Mesendoderm (in vitro differentiated cells): ENCODE measurements at regions not wholly inside any gene's neighbourhood (a gene's known extent, or its start where the extent isn't known, plus 50 kb on each side); places are given as distances from the start of the nearest gene placed in this dataset.

Experiments used
- DNase-seq: peaks from one replicate; pipeline ENCODE4 v3.0.0; 2013
- H2AK5ac ChIP-seq: 2 replicates; pipeline ENCODE4 v1.6.1; 2013; ENCODE audit warnings: low read length, inconsistent platforms
- H2BK120ac ChIP-seq: 2 replicates; pipeline ENCODE4 v1.6.1; 2013; ENCODE audit warnings: low read depth, mild to moderate bottlenecking, low read length, moderate library complexity, mixed read lengths
- H2BK15ac ChIP-seq: replicated peaks from 2 replicates; pipeline ENCODE4 v1.6.1; 2013; ENCODE audit warnings: low read depth, mild to moderate bottlenecking, moderate library complexity
- H2BK5ac ChIP-seq: 2 replicates; pipeline ENCODE4 v1.6.1; 2013; ENCODE audit warnings: low read length, inconsistent platforms
- H3K18ac ChIP-seq: 2 replicates; pipeline ENCODE4 v1.6.1; 2013; ENCODE audit warnings: mild to moderate bottlenecking, low read length, mixed read lengths
- H3K23ac ChIP-seq: one replicate; pipeline ENCODE4 v1.6.1; 2013; ENCODE audit warnings: low read length
- H3K27ac ChIP-seq: 2 replicates; pipeline ENCODE4 v1.5.1; 2013; ENCODE audit warnings: low read depth, mild to moderate bottlenecking, inconsistent platforms, low read length, moderate library complexity
- H3K27me3 ChIP-seq: 2 replicates; pipeline ENCODE4 v1.6.1; 2013; ENCODE audit warnings: low read length, control low read depth, mild to moderate bottlenecking, inconsistent platforms; ENCODE audit not compliant: insufficient read depth, poor library complexity
- H3K36me3 ChIP-seq: 2 replicates; pipeline ENCODE4 v1.6.1; 2013; ENCODE audit warnings: low read length, inconsistent platforms; ENCODE audit not compliant: control insufficient read depth, insufficient read depth
- H3K4ac ChIP-seq: one replicate; pipeline ENCODE4 v1.6.1; 2013; ENCODE audit warnings: low read depth, mild to moderate bottlenecking, low read length, moderate library complexity
- H3K4me1 ChIP-seq: 2 replicates; pipeline ENCODE4 v1.6.1; 2013; ENCODE audit warnings: low read depth, low read length, inconsistent platforms; ENCODE audit not compliant: control insufficient read depth
- H3K4me2 ChIP-seq: 2 replicates; pipeline ENCODE4 v1.6.1; 2013; ENCODE audit warnings: low read length
- H3K4me3 ChIP-seq: 2 replicates; pipeline ENCODE4 v1.5.1; 2013; ENCODE audit warnings: mild to moderate bottlenecking, low read length
- H3K56ac ChIP-seq: one replicate; pipeline ENCODE4 v1.6.1; 2013; ENCODE audit warnings: low read length
- H3K79me1 ChIP-seq: 2 replicates; pipeline ENCODE4 v1.6.1; 2013; ENCODE audit warnings: low read length, inconsistent platforms
- H3K79me2 ChIP-seq: 2 replicates; pipeline ENCODE4 v1.6.1; 2013; ENCODE audit warnings: mild to moderate bottlenecking, low read length; ENCODE audit not compliant: control insufficient read depth, insufficient read depth
- H3K9ac ChIP-seq: 2 replicates; pipeline ENCODE4 v1.6.1; 2013; ENCODE audit warnings: low read length, inconsistent platforms
- H4K5ac ChIP-seq: one replicate; pipeline ENCODE4 v1.6.1; 2013; ENCODE audit warnings: low read length
- H4K8ac ChIP-seq: one replicate; pipeline ENCODE4 v1.6.1; 2013; ENCODE audit warnings: low read depth, mild to moderate bottlenecking, control low read depth, low read length, moderate library complexity
- WGBS: extraction: QIAGEN DNeasy Blood & Tissue Kit; methylation state at CpG from one replicate; pipeline ENCODE4 v1.1.7; 2013; ENCODE audit warnings: low lambda C conversion rate, missing lambda C conversion rate; ENCODE audit not compliant: insufficient coverage; ENCODE audit errors: extremely low coverage; 5-methylcytosine and 5-hydroxymethylcytosine counted together

- Histone ChIP-seq H3K4me1 (no peaks in the 10 kb centered on the region), H3K56ac (no peak overlapping the region), H3K27ac (no peak overlapping the region), H2AK5ac (peak overlapping the region; percentile 27), H2BK15ac (no peak overlapping the region), H3K4me3 (no peak overlapping the region), H3K4me2 (no peak overlapping the region), H3K79me2 (no peaks in the 10 kb centered on the region), H3K23ac (no peak overlapping the region), H3K36me3 (no peaks in the 10 kb centered on the region), H4K8ac (no peak overlapping the region), H3K9ac (no peak overlapping the region), H2BK120ac (no peak overlapping the region), H3K18ac (no peak overlapping the region), H2BK5ac (no peak overlapping the region), H3K27me3 (no peaks in the 10 kb centered on the region), H3K79me1 (no peaks in the 10 kb centered on the region), H3K4ac (no peak overlapping the region), H4K5ac (no peak overlapping the region)
- no peak for DNase-seq
- WGBS, result no CpG with 5 or more reads among the region's 4 CpGs
Measured at GRCh38 chr14:101226265-101226602, 322.7 kb upstream of the RTL1 start.

GRCh38 chr14:101226603-101227425 is 323.3 kb upstream of the RTL1 start:
- Histone ChIP-seq H4K8ac (no peak overlapping the region), H2AK5ac (peak overlapping the region; percentile 27), H3K27ac (no peak overlapping the region), H3K9ac (no peak overlapping the region), H2BK15ac (no peak overlapping the region), H3K27me3 (no peaks in the 10 kb centered on the region), H3K4ac (no peak overlapping the region), H3K36me3 (no peaks in the 10 kb centered on the region), H3K18ac (no peak overlapping the region), H3K4me1 (no peaks in the 10 kb centered on the region), H3K79me2 (no peaks in the 10 kb centered on the region), H3K56ac (peak overlapping the region; percentile 19), H2BK120ac (no peak overlapping the region), H3K79me1 (no peaks in the 10 kb centered on the region), H3K4me3 (no peak overlapping the region), H2BK5ac (no peak overlapping the region), H4K5ac (no peak overlapping the region), H3K4me2 (no peak overlapping the region), H3K23ac (no peak overlapping the region)
- no peak for DNase-seq
- no CpG with 5 or more reads among the region's 27 CpGs for WGBS

- no peaks in the 10 kb centered on the region for H3K79me1 ChIP-seq
- no peak overlapping the region for H3K4me2 ChIP-seq
- no peak overlapping the region for H3K9ac ChIP-seq
- H2AK5ac ChIP-seq, result no peak overlapping the region
- no peaks in the 10 kb centered on the region for H3K27me3 ChIP-seq
- no peak overlapping the region for H2BK120ac ChIP-seq
- no peak overlapping the region for H3K4me3 ChIP-seq
- H3K79me2 ChIP-seq, result no peaks in the 10 kb centered on the region
- no peak overlapping the region for H2BK5ac ChIP-seq
- peak; percentile 40 for DNase-seq
- no peak overlapping the region for H2BK15ac ChIP-seq
- H4K5ac ChIP-seq, result no peak overlapping the region
- H3K18ac ChIP-seq, result no peak overlapping the region
- H3K56ac ChIP-seq, result peak overlapping the region; percentile 65
- no CpG with 5 or more reads among the region's 41 CpGs for WGBS
- no peak overlapping the region for H4K8ac ChIP-seq
- H3K36me3 ChIP-seq, result no peaks in the 10 kb centered on the region
- no peaks in the 10 kb centered on the region for H3K4me1 ChIP-seq
- H3K4ac ChIP-seq, result no peak overlapping the region
- H3K23ac ChIP-seq, result peak overlapping the region; percentile 89
- no peak overlapping the region for H3K27ac ChIP-seq
Measured at GRCh38 chr14:101227611-101228594, 324.4 kb upstream of the RTL1 start.

GRCh38 chr14:101228949-101229541 is 325.5 kb upstream of the RTL1 start:
- no peak overlapping the region for H3K4me3 ChIP-seq
- DNase-seq, result peak; percentile 33
- peak overlapping the region; percentile 37 for H3K9ac ChIP-seq
- no peak overlapping the region for H4K5ac ChIP-seq
- H3K4me1 ChIP-seq, result no peaks in the 10 kb centered on the region
- no peak overlapping the region for H2BK5ac ChIP-seq
- no peak overlapping the region for H4K8ac ChIP-seq
- H3K4ac ChIP-seq, result no peak overlapping the region
- WGBS, result no CpG with 5 or more reads among the region's 17 CpGs
- peak overlapping the region; percentile 65 for H3K56ac ChIP-seq
- no peaks in the 10 kb centered on the region for H3K36me3 ChIP-seq
- H3K18ac ChIP-seq, result no peak overlapping the region
- H2BK15ac ChIP-seq, result no peak overlapping the region
- no peak overlapping the region for H2BK120ac ChIP-seq
- no peak overlapping the region for H3K23ac ChIP-seq
- H3K79me1 ChIP-seq, result no peaks in the 10 kb centered on the region
- no peak overlapping the region for H2AK5ac ChIP-seq
- no peaks in the 10 kb centered on the region for H3K27me3 ChIP-seq
- H3K79me2 ChIP-seq, result no peaks in the 10 kb centered on the region
- H3K4me2 ChIP-seq, result no peak overlapping the region
- no peak overlapping the region for H3K27ac ChIP-seq

GRCh38 chr14:101229666-101230065 is 326.1 kb upstream of the RTL1 start:
- Histone ChIP-seq H4K5ac (no peak overlapping the region), H4K8ac (no peak overlapping the region), H2BK5ac (no peak overlapping the region), H3K4me1 (no peaks in the 10 kb centered on the region), H3K79me1 (no peaks in the 10 kb centered on the region), H2BK15ac (no peak overlapping the region), H3K27me3 (no peaks in the 10 kb centered on the region), H3K79me2 (no peaks in the 10 kb centered on the region), H3K4ac (no peak overlapping the region), H2AK5ac (no peak overlapping the region), H3K36me3 (no peaks in the 10 kb centered on the region), H3K4me3 (no peak overlapping the region), H3K4me2 (no peak overlapping the region), H3K27ac (no peak overlapping the region), H3K56ac (peak overlapping the region; percentile 65), H3K9ac (peak overlapping the region; percentile 37), H2BK120ac (no peak overlapping the region), H3K23ac (no peak overlapping the region), H3K18ac (no peak overlapping the region)
- DNase-seq, result no peak
- WGBS, result no CpG with 5 or more reads among the region's 27 CpGs
